Fibroblast of mammary gland (primary cell): ENCODE measurements at regions not wholly inside any gene's neighbourhood (a gene's known extent, or its start where the extent isn't known, plus 50 kb on each side); places are given as distances from the start of the nearest gene placed in this dataset.
"Not testable (repeated sequence)": the region's sequence is repeated elsewhere in the genome, so short reads cannot be mapped to it uniquely, and the experiment has no call there.

ENCODE experiments used
- DNase-seq: peaks from one replicate; pipeline ENCODE4 v3.0.0-alpha.2; 2010; ENCODE audit warnings: low read depth
- H3K4me3 ChIP-seq: 2 replicates; pipeline ENCODE4 v1.5.1; 2011; ENCODE audit warnings: low read depth, mild to moderate bottlenecking, low read length, moderate library complexity; ENCODE audit not compliant: control insufficient read depth
- CTCF ChIP-seq: conservative IDR thresholded peaks from 2 replicates; pipeline ENCODE4 v1.5.1; 2011; ENCODE audit warnings: low read depth, low read length, inconsistent platforms; ENCODE audit not compliant: control insufficient read depth, insufficient read depth

GRCh38 chr9:102669220-102669619 is 325.9 kb upstream of the CYLC2 start:
- TF ChIP-seq CTCF, result no peak
- DNase-seq, result no peak

DNA sequence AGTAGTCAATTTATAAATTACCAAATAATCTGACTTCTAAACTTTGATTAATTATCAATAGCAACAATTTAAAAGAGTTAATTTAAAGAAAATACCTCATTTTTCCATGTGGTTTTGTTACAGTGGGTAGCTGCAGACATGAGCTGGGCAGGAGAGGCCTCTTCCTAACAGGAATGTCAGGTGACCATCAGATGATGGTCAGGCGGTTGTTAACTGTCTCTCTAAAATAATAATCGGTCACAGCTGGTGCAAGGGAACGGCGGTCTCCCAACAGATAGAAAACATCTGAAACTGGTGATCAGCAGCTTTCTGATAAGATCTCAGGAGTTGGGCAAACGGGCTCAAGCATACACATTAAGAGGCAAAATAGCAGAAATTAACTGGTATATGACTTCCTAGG is 342.7 kb upstream of the CYLC2 start:
- DNase-seq, result no peak
- TF ChIP-seq CTCF, result no peak

More at GRCh38 chr9:102669220-102669619, 325.9 kb upstream of the CYLC2 start:
- H3K4me3 ChIP-seq, result no peak overlapping the region

GRCh38 chr9:102650896-102651295 is 344.2 kb upstream of the CYLC2 start:
- TF ChIP-seq CTCF, result no peak
- no peak for DNase-seq
- H3K4me3 ChIP-seq, result no peak overlapping the region

More for the DNA sequence above, 342.7 kb upstream of the CYLC2 start:
- H3K4me3 ChIP-seq, result no peak overlapping the region

- DNase-seq, result no peak
- no peak overlapping the region for H3K4me3 ChIP-seq
- TF ChIP-seq CTCF, result no peak
These were observed 352.5 kb upstream of the CYLC2 start for GRCh38 chr9:102642651-102643050.

DNA sequence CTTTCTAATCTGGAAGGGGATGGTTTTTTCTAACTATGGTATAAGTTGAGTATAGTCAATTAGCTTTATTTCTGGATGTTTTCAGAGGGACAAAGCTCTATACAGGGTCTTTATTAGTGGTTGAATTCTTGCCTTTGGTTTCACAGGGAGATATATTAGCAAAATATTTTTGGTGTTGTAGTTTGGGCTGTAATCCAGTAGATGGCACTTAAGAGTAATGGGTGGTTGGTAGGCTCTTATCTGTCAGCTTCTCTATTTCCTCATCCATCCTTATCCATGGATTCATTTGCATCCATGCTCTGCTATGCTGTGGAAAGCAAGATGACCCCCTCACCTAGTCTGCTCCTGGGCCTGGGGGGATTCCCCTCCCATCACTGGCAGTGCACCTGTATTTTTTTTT is 363.6 kb upstream of the CYLC2 start:
- TF ChIP-seq CTCF, result peak; percentile 43
- peak; percentile 18 for DNase-seq
- H3K4me3 ChIP-seq, result no peak overlapping the region

DNA sequence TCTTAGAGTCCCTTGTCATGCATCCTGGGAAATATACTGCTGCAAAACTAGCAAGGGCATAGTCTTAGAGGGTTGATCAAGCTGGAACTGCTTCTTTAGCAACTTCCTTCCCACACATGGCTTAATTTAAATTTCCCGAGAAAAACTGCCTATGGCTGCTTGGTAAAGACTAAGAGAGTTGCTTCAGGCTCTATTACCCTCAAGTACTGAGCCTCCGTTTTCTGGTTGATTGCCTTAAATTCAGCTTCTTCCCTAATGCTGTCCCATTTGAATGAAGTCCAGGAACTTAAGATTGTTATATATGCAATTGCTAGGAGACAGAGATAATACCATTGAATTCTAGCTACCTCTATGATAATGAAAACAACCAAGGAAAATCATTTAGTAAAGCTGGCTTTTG is 385.7 kb upstream of the CYLC2 start:
- TF ChIP-seq CTCF, result no peak
- no peak overlapping the region for H3K4me3 ChIP-seq
- DNase-seq, result no peak

DNA sequence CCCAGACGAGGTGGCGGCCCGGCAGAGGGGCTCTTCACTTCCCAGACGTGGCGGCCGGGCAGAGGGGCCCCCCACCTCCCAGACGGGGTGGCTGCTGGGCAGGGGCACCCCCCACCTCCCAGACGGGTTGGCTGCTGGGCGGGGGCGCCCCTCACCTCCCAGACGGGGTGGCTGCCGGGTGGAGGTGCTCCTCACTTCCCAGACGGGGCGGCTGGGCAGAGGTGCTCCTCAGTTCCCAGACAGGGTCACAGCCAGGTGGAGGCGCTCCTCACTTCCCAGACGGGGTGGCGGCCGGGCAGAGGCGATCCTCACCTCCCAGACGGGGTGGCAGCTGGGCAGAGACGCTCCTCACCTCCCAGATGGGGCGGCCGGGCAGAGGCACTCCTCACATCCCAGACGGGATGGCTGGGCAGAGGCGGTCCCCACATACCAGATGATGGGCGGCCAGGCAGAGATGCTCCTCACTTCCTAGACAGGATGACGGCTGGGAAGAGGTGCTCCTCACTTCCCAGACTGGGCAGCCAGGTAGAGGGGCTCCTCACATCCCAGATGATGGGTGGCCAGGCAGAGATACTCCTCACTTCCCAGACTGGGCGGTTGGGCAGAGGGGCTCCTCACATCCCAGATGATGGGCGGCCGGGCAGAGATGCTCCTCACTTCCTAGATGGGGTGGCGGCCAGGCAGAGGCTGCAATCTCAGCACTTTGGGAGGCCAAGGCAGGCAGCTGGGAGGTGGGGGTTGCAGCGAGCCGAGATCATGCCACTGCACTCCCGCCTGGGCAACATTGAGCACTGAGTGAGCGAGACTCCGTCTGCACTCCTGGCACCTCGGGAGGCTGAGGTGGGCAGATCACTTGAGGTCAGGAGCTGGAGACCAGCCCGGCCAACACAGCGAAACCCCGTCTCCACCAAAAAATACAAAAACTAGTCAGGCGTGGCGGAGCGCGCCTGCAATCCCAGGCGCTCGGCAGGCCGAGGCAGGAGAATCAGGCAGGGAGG is 391.6 kb upstream of the CYLC2 start:
- H3K4me3 ChIP-seq, DNase-seq: not testable (repeated sequence)
